Fibroblast of lung (primary cell): ENCODE measurements at regions not wholly inside any gene's neighbourhood (a gene's known extent, or its start where the extent isn't known, plus 50 kb on each side); places are given as distances from the start of the nearest gene placed in this dataset.

Experiments used
- DNase-seq, 2 donors: peaks; one replicate each; pipeline versions ENCODE4 v3.0.0 to v3.0.0-alpha.2; 2010; ENCODE audit warnings: low read depth in 2 of 2
- H2AFZ ChIP-seq: 2 replicates; pipeline ENCODE4 v1.5.1; 2012; ENCODE audit warnings: low read length, control low read depth, inconsistent platforms
- H3K27ac ChIP-seq: 2 replicates; pipeline ENCODE4 v1.5.1; 2011; ENCODE audit warnings: low read length, control low read depth; ENCODE audit not compliant: insufficient read depth
- H3K27me3 ChIP-seq: 2 replicates; pipeline ENCODE4 v1.5.1; 2011; ENCODE audit warnings: mild to moderate bottlenecking, low read length; ENCODE audit not compliant: control insufficient read depth, insufficient read depth
- H3K36me3 ChIP-seq: 2 replicates; pipeline ENCODE4 v1.5.1; 2011; ENCODE audit warnings: low read length; ENCODE audit not compliant: control insufficient read depth, insufficient read depth
- H3K4me1 ChIP-seq: 2 replicates; pipeline ENCODE4 v1.5.1; 2011; ENCODE audit warnings: low read length; ENCODE audit not compliant: control insufficient read depth, insufficient read depth; ENCODE audit errors: extremely low read depth
- H3K4me2 ChIP-seq: 2 replicates; pipeline ENCODE4 v1.5.1; 2011; ENCODE audit warnings: low read length, control low read depth; ENCODE audit not compliant: insufficient read depth; ENCODE audit errors: extremely low read depth
- H3K4me3 ChIP-seq, 4 experiments: fragments of 200-600 bp in 1 of 4; sonication (generic) in 1 of 4; replicated peaks in 1 of 4; 2 replicates each; pipeline ENCODE4 v1.5.1; 2011 to 2016; ENCODE audit warnings: low read length in 4 of 4, low read depth in 3 of 4, mild to moderate bottlenecking in 3 of 4, control low read depth in 2 of 4, inconsistent platforms in 1 of 4, mixed read lengths in 1 of 4; ENCODE audit not compliant: insufficient read depth in 1 of 4; ENCODE audit errors: control extremely low read depth in 1 of 4
- H3K79me2 ChIP-seq: 2 replicates; pipeline ENCODE4 v1.5.1; 2012; ENCODE audit warnings: mild to moderate bottlenecking, low read length, inconsistent platforms; ENCODE audit not compliant: control insufficient read depth, insufficient read depth
- H3K9ac ChIP-seq: 2 replicates; pipeline ENCODE4 v1.5.1; 2011; ENCODE audit warnings: mild to moderate bottlenecking, low read length, control low read depth; ENCODE audit not compliant: insufficient read depth
- H3K9me3 ChIP-seq: 2 replicates; pipeline ENCODE4 v1.5.1; 2012; ENCODE audit warnings: low read depth, low read length; ENCODE audit not compliant: control insufficient read depth, insufficient read depth
- H4K20me1 ChIP-seq: 2 replicates; pipeline ENCODE4 v1.5.1; 2011; ENCODE audit warnings: low read length; ENCODE audit not compliant: control insufficient read depth, insufficient read depth; ENCODE audit errors: extremely low read depth
- EZH2 ChIP-seq: IDR thresholded peaks from 2 replicates; pipeline ENCODE4 v1.5.1; 2012; ENCODE audit warnings: low read length, control low read depth, mild to moderate bottlenecking; ENCODE audit errors: missing control alignments
- TF ChIP-seq, protein P1 (sequence below), 2 donors: IDR thresholded peaks in 1 of 2; conservative IDR thresholded peaks in 1 of 2; 1 replicate in 1 of 2; 2 replicates in 1 of 2; pipeline ENCODE4 v1.5.1; 2011 to 2012; ENCODE audit warnings: low read length in 2 of 2, control low read depth in 1 of 2, inconsistent platforms in 1 of 2, low read depth in 1 of 2, mild to moderate bottlenecking in 1 of 2

DNA sequence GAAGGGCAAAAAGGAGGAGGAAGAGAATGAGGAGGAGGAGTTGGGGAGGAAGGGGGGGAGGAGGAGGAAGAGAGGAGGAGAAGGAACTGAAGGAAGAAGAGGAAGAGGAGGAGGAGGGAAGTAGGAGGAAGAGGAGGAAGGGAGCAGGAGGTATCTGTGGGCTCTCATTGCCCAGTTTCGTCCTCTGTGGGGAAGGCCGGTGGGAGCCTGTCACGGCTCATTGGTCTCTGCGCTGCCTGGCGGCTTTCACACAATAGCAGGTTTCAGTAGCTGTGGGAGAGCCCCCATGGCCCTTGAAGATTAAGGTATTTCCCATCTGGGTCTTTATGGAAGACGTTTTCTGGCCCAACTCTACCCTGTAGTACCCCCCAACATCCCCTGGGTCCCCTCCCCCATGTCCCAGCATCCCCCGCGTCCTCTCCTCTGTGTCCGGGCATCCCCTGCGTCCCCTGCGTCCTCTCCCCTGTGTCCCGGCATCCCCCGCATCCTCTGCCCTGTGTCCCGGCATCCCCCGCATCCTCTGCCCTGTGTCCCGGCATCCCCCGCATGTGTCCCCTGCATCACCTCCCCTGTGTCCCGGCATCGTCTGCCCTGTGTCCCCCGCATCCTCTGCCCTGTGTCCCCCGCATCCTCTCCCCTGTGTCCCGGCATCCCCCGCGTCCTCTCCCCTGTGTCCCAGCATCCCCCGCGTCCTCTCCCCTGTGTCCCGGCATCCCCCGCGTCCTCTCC is 278.2 kb upstream of the SFSWAP start:
- H3K27ac ChIP-seq = no peak overlapping the region
- H3K4me2 ChIP-seq = no peak overlapping the region
- no peaks in the 10 kb centered on the region for H3K4me1 ChIP-seq
- no peak overlapping the region for H2AFZ ChIP-seq
- H3K9ac ChIP-seq = no peak overlapping the region
- TF ChIP-seq EZH2 = no peak
- TF ChIP-seq, protein P1, sequence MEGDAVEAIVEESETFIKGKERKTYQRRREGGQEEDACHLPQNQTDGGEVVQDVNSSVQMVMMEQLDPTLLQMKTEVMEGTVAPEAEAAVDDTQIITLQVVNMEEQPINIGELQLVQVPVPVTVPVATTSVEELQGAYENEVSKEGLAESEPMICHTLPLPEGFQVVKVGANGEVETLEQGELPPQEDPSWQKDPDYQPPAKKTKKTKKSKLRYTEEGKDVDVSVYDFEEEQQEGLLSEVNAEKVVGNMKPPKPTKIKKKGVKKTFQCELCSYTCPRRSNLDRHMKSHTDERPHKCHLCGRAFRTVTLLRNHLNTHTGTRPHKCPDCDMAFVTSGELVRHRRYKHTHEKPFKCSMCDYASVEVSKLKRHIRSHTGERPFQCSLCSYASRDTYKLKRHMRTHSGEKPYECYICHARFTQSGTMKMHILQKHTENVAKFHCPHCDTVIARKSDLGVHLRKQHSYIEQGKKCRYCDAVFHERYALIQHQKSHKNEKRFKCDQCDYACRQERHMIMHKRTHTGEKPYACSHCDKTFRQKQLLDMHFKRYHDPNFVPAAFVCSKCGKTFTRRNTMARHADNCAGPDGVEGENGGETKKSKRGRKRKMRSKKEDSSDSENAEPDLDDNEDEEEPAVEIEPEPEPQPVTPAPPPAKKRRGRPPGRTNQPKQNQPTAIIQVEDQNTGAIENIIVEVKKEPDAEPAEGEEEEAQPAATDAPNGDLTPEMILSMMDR (conservative IDR thresholded peaks at IDR 0.05 in 1 of 2, IDR thresholded peaks at IDR 0.05 in 1 of 2; ENCODE audit: low read depth in 1 of 2, low read length in 2 of 2) = no peak
- no peak for DNase-seq
- no peak overlapping the region for H3K4me3 ChIP-seq
- H3K79me2 ChIP-seq = no peaks in the 10 kb centered on the region
- no peaks in the 10 kb centered on the region for H3K36me3 ChIP-seq
- H3K9me3 ChIP-seq = no peaks in the 10 kb centered on the region
- no peaks in the 10 kb centered on the region for H3K27me3 ChIP-seq
- H4K20me1 ChIP-seq = no peaks in the 10 kb centered on the region

DNA sequence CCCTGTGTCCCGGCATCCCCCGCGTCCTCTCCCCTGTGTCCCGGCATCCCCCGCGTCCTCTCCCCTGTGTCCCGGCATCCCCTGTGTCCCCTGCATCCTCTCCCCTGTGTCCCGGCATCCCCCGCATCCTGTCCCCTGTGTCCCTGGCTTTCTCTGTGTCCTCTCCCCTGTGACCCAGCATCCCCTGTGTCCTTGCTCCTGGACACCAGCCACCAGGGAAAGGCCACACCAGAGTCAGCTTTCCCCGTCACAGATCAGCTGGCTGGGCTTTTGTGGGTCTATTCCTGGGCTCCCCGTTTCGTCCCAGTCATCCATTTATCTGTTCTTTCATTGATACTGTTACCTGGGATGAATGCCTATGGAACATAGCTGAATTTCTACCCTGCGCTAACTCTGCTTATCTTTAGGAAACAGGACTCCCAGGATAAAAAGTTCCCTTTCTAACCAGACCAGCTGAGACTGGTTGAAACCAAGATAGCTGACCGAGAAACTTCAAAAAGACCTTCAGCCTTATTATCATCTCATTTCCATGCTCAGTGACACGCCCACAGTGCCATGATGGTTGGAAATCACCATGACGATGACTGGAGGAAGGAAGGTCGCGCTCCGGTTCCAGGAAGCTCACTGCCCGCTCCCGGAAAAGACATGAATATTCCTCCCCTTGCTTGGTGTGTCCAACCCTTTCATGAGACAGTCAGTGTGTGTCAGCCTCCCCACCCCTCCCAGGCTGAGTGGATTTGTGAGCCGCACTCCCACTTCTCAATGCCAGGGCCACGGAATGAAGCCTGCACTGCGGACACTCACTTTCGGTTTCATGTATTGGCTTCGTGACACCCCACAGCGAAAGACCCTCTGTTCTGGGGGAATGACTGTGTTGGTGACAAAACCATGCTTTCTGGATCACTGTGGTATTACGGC is 276.4 kb upstream of the SFSWAP start:
- Histone ChIP-seq H3K4me1 (no peaks in the 10 kb centered on the region), H3K9ac (no peak overlapping the region), H3K36me3 (no peaks in the 10 kb centered on the region), H4K20me1 (no peaks in the 10 kb centered on the region), H3K79me2 (no peaks in the 10 kb centered on the region), H3K4me3 (no peak overlapping the region), H3K4me2 (no peak overlapping the region), H2AFZ (no peak overlapping the region), H3K27me3 (no peaks in the 10 kb centered on the region), H3K27ac (no peak overlapping the region), H3K9me3 (no peaks in the 10 kb centered on the region)
- DNase-seq = no peak
- no peak for TF ChIP-seq EZH2
- TF ChIP-seq, protein P1 (conservative IDR thresholded peaks at IDR 0.05 in 1 of 2, IDR thresholded peaks at IDR 0.05 in 1 of 2; ENCODE audit: low read depth in 1 of 2, low read length in 2 of 2) = no peak

DNA sequence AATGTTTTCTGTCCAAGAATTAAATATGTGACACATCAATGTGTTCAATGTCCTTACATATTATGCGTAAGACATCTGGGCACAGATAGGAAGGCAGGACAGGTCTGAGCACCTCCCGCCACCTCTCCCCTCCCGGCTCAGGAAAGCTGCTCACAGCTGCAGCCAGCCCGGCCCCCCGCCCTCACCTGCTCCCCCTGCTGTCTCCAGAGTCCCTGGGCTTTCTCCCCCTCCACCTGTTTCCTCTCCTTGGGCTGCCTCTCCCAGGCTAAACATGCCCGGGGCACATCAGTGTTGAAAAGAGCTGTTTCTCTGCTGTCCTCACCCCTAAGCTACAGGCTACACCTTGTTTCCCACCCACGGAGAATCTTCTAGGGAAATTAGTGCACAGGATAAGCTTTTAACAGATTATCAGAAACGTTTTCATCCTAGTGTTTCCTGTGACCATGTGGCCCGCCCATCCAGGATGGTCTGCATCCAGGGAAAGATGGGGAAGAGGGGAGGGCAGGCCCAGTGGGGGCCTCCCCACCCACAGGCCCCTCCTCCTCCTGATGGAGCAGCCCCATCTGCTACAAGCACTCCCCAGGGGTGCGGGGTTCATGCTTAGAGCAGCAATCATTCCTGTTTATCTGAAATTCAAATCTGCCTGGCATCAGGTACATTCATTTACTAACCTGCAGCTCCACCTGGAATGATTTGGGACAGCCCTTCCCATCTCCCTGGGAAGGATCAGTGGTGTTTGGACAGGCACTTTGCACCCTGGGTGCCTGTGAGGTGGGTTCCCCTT is 273.8 kb upstream of the SFSWAP start:
- Histone ChIP-seq H3K27me3 (no peaks in the 10 kb centered on the region), H3K9me3 (no peaks in the 10 kb centered on the region)
- no peak for TF ChIP-seq EZH2
- TF ChIP-seq, protein P1 (conservative IDR thresholded peaks at IDR 0.05 in 1 of 2, IDR thresholded peaks at IDR 0.05 in 1 of 2; ENCODE audit: low read depth in 1 of 2, low read length in 2 of 2) = no peak

More for the DNA sequence above, 273.8 kb upstream of the SFSWAP start:
- no peaks in the 10 kb centered on the region for H3K79me2 ChIP-seq
- H3K9ac ChIP-seq = no peak overlapping the region
- no peaks in the 10 kb centered on the region for H4K20me1 ChIP-seq
- H3K36me3 ChIP-seq = no peaks in the 10 kb centered on the region
- no peak overlapping the region for H2AFZ ChIP-seq
- H3K4me1 ChIP-seq = no peaks in the 10 kb centered on the region
- H3K4me2 ChIP-seq = no peak overlapping the region
- no peak for DNase-seq
- H3K4me3 ChIP-seq = no peak overlapping the region
- H3K27ac ChIP-seq = no peak overlapping the region
